Stomach (tissue), 8 donors: ENCODE measurements at regions not wholly inside any gene's neighbourhood (a gene's known extent, or its start where the extent isn't known, plus 50 kb on each side); places are given as distances from the start of the nearest gene placed in this dataset.

Experiments used
- DNase-seq, 2 donors: peaks; one replicate each; pipeline versions ENCODE4 v3.0.0 to v3.0.0-alpha.2; 2013 to 2019
- H3K27ac ChIP-seq, 5 donors: fragments of 200-600 bp in 4 of 5; sonication (generic) in 4 of 5; one replicate each; pipeline ENCODE4 v1.5.1; 2013 to 2019; ENCODE audit warnings: mild to moderate bottlenecking in 1 of 5, moderate library complexity in 1 of 5
- H3K27me3 ChIP-seq, 3 donors: fragments of 200-600 bp; sonication (generic); one replicate each; pipeline ENCODE4 v1.5.1; 2017 to 2019; ENCODE audit warnings: mixed run types in 1 of 3
- H3K36me3 ChIP-seq, 4 donors: fragments of 200-600 bp; sonication (generic); 1 replicate in 3 of 4; 2 replicates in 1 of 4; pipeline ENCODE4 v1.5.1; 2016 to 2019
- H3K4me1 ChIP-seq, 4 donors: fragments of 200-600 bp; sonication (generic); one replicate each; pipeline ENCODE4 v1.5.1; 2016 to 2019
- H3K4me3 ChIP-seq, 4 donors: fragments of 200-600 bp; sonication (generic) in 3 of 4; one replicate each; pipeline ENCODE4 v1.5.1; 2016 to 2019; ENCODE audit warnings: mild to moderate bottlenecking in 1 of 4
- H3K9me3 ChIP-seq, 4 donors: fragments of 200-600 bp; sonication (generic); one replicate each; pipeline ENCODE4 v1.5.1; 2016 to 2019
- CTCF ChIP-seq, 7 experiments: fragments of 450-650 bp in 4 of 7; fragments of 200-600 bp in 3 of 7; sonication (generic) in 3 of 7; IDR thresholded peaks; one replicate each; pipeline ENCODE4 v1.5.1; 2016 to 2019; ENCODE audit warnings: antibody characterized with exemption in 7 of 7, control low read depth in 2 of 7, mild to moderate bottlenecking in 1 of 7
- EP300 ChIP-seq: sonication (generic); formaldehyde crosslinking; IDR thresholded peaks from one replicate; pipeline ENCODE4 v1.6.1; 2017; ENCODE audit warnings: antibody characterized with exemption
- POLR2A ChIP-seq, 4 donors: fragments of 450-650 bp; IDR thresholded peaks; one replicate each; pipeline ENCODE4 v1.6.1; 2016; ENCODE audit warnings: antibody characterized with exemption in 4 of 4, control low read depth in 2 of 4, mild to moderate bottlenecking in 1 of 4, moderate library complexity in 1 of 4
- POLR2AphosphoS5 ChIP-seq, 3 donors: sonication (generic); formaldehyde crosslinking; IDR thresholded peaks; one replicate each; pipeline ENCODE4 v1.6.1; 2016; ENCODE audit warnings: antibody characterized with exemption in 3 of 3
- WGBS, 5 donors: extraction: QIAGEN DNeasy Blood & Tissue Kit in 3 of 5; methylation state at CpG; one replicate each; pipeline versions ENCODE4 v1.1.5 to v1.1.7; 2013 to 2018; 5-methylcytosine and 5-hydroxymethylcytosine counted together
- intact Hi-C: fragments of 100-400 bp; cut with DNase I; formaldehyde crosslinking; loops from one replicate; pipeline ENCODE4 v1.15.1; 2023; ENCODE audit warnings: low total_unique reads
- donor health status: healthy with polysubstance abuse.
- donor health status: Bipolar disorder and iron deficiency.
- donor health status: healthy.

GRCh38 chr17:33639103-33639880, 346.2 kb upstream of the ASIC2 start:
- H3K27ac ChIP-seq, result no peak overlapping the region
- 41 to 52% (median 45%) methylated on average over 6 of the region's 6 CpGs for WGBS, 5 donors
- no peaks in the 10 kb centered on the region for H3K27me3 ChIP-seq
- H3K4me1 ChIP-seq, result no peaks in the 10 kb centered on the region
- DNase-seq, result no peak
- H3K4me3 ChIP-seq, result no peak overlapping the region
- H3K9me3 ChIP-seq, result peaks cover 0 to 11% (median 5%) of the 10 kb centered on the region in 4 donors
- H3K36me3 ChIP-seq, result no peaks in the 10 kb centered on the region
- intact Hi-C loops, result no loop called here
- TF ChIP-seq POLR2AphosphoS5 (IDR thresholded peaks at IDR 0.05) (no peak), CTCF (IDR thresholded peaks at IDR 0.05) (no peak), EP300 (no peak), POLR2A (IDR thresholded peaks at IDR 0.05) (no peak)

GRCh38 chr17:33640629-33641028, 347.5 kb upstream of the ASIC2 start:
- TF ChIP-seq POLR2A (IDR thresholded peaks at IDR 0.05) (no peak), POLR2AphosphoS5 (IDR thresholded peaks at IDR 0.05) (no peak), CTCF (IDR thresholded peaks at IDR 0.05) (no peak), EP300 (no peak)
- peaks cover 0 to 11% (median 5%) of the 10 kb centered on the region in 4 donors for H3K9me3 ChIP-seq
- peaks cover 0 to 8% (median 0%) of the 10 kb centered on the region in 3 donors for H3K27me3 ChIP-seq
- H3K4me3 ChIP-seq, result no peak overlapping the region
- DNase-seq, result no peak
- H3K27ac ChIP-seq, result no peak overlapping the region
- intact Hi-C loops, result no loop called here
- no peaks in the 10 kb centered on the region for H3K4me1 ChIP-seq
- no peaks in the 10 kb centered on the region for H3K36me3 ChIP-seq
- WGBS, 5 donors, result 65 to 75% (median 69%) methylated on average over 8 of the region's 8 CpGs

GRCh38 chr17:33642002-33642401, 348.9 kb upstream of the ASIC2 start:
- TF ChIP-seq EP300, result no peak
- TF ChIP-seq CTCF (IDR thresholded peaks at IDR 0.05), result no peak
- no peak for TF ChIP-seq POLR2AphosphoS5 (IDR thresholded peaks at IDR 0.05)
- TF ChIP-seq POLR2A (IDR thresholded peaks at IDR 0.05), result no peak
- DNase-seq, result no peak
- 17 to 41% (median 22%) methylated on average over 1 of the region's 1 CpG for WGBS, 5 donors
- peaks cover 0 to 21% (median 0%) of the 10 kb centered on the region in 3 donors for H3K27me3 ChIP-seq
- intact Hi-C loops, result no loop called here
- H3K9me3 ChIP-seq, result peaks cover 0 to 10% (median 5%) of the 10 kb centered on the region in 4 donors
- no peaks in the 10 kb centered on the region for H3K36me3 ChIP-seq
- H3K27ac ChIP-seq, result no peak overlapping the region
- no peak overlapping the region for H3K4me3 ChIP-seq
- H3K4me1 ChIP-seq, result no peaks in the 10 kb centered on the region

GRCh38 chr17:33647956-33648355, 354.9 kb upstream of the ASIC2 start:
- Histone ChIP-seq H3K27me3 (peaks cover 0 to 41% (median 0%) of the 10 kb centered on the region in 3 donors), H3K4me3 (no peak overlapping the region), H3K9me3 (no peaks in the 10 kb centered on the region), H3K36me3 (no peaks in the 10 kb centered on the region), H3K4me1 (no peaks in the 10 kb centered on the region), H3K27ac (no peak overlapping the region)
- peak in 1 of 2 donors; percentile 59 for DNase-seq
- 32 to 60% (median 35%) methylated on average over 2 of the region's 2 CpGs for WGBS, 5 donors
- intact Hi-C loops, result no loop called here
- no peak for TF ChIP-seq EP300
- peak in 1 of 7 experiments; percentile 22 for TF ChIP-seq CTCF (IDR thresholded peaks at IDR 0.05)
